IPS-NIHi7 (cell line): ENCODE measurements at regions not wholly inside any gene's neighbourhood (a gene's known extent, or its start where the extent isn't known, plus 50 kb on each side); places are given as distances from the start of the nearest gene placed in this dataset.

Experiments used
- DNase-seq: peaks from one replicate; pipeline ENCODE4 v3.0.0; 2012; ENCODE audit warnings: mixed read lengths; ENCODE audit errors: extremely low spot score

- peak; percentile 37 for DNase-seq
Measured at GRCh38 chr10:75294518-75294865, 58.7 kb upstream of the COMTD1 start.

GRCh38 chr10:75294031-75294437 is 58.3 kb upstream of the COMTD1 start:
- DNase-seq = no peak

GRCh38 chr10:75293446-75293820 is 57.7 kb upstream of the COMTD1 start:
- no peak for DNase-seq

DNA sequence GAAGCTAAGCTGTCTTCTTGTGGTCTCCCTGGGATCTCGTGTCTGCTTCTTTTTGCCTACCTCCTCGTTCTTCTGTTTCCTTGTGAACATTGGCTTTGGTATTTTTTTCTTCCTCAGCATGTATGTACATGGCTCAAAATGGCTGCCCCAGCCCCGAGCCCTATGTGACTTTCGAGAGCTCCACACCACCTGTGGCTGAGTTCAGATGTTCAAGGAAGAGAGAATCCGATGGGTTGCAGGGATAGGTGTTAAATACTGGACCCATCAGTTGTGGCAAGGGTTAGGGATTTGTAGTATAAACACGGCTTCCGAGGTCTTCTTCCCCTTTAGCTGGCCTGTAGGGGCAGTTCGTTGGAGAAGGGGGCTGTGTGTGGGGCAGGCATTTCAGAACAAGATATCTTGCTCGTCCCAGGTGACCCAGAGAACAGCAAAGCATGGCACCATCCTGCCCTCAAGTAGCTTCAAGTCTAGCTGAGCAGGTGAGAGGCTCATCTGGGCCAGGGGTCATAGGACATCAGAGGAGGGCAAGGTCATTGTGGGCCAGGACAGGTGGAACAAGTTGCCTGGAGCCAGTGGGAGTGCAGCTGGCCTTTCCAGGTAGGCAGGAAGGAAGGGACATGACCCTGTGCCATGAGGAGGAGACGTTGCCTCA is 57.2 kb upstream of the COMTD1 start:
- no peak for DNase-seq

DNA sequence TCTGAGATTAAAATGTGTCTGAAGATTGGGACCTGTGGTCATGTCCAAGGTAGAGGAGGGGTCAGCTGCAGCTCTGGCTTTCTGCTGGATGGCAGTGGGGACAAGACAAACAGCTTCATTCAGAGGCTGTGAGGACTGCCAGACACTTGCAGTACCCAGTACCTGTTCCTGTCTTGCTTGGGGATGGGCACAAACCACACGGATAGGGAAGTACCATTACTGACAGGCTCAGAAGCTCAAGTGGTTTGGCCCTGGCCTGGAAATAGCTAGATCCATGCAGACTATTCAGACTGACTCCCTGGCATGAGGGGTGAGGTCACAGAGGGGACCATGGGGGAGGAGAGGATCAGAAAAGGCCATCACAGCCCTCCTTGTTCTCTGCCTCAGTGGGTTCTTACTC is 56.0 kb upstream of the COMTD1 start:
- no peak for DNase-seq

GRCh38 chr10:75288140-75288711 is 52.5 kb upstream of the COMTD1 start:
- no peak for DNase-seq

GRCh38 chr10:75287697-75288096 is 51.9 kb upstream of the COMTD1 start:
- DNase-seq = no peak

- no peak for DNase-seq
Measured at GRCh38 chr10:75286901-75287300, 51.1 kb upstream of the COMTD1 start.
